ENCODE measurements at regions not wholly inside any gene's neighbourhood (a gene's known extent, or its start where the extent isn't known, plus 50 kb on each side); places are given as distances from the start of the nearest gene placed in this dataset.
"Not testable (repeated sequence)": the region's sequence is repeated elsewhere in the genome, so short reads cannot be mapped to it uniquely, and the experiment has no call there.

DNA sequence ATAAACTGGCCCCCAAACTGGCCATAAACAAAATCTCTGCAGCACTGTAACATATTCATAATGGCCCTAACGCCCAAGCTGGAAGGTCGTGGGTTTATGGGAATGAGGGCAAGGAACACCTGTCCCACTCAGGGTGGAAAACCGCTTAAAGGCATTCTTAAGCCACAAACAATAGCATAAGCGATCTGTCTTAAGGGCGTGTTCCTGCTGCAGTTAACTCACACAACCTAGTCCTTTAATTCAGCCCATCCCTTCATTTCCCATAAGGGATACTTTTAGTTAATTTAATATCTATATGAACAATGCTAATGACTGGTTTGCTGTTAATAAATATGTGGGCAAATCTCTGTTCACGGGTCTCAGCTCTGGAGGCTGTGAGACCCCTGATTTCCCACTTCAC lies 87.5 kb upstream of the VSTM2A start:
- TF ChIP-seq EP300 (IDR thresholded peaks at IDR 0.05; ENCODE audit: low read depth); CTCF (IDR thresholded peaks at IDR 0.05); POLR2A (IDR thresholded peaks at IDR 0.05); POLR2AphosphoS5 (IDR thresholded peaks at IDR 0.05): not testable (repeated sequence)
